ENCODE measurements at regions not wholly inside any gene's neighbourhood (a gene's known extent, or its start where the extent isn't known, plus 50 kb on each side); places are given as distances from the start of the nearest gene placed in this dataset.

DNA sequence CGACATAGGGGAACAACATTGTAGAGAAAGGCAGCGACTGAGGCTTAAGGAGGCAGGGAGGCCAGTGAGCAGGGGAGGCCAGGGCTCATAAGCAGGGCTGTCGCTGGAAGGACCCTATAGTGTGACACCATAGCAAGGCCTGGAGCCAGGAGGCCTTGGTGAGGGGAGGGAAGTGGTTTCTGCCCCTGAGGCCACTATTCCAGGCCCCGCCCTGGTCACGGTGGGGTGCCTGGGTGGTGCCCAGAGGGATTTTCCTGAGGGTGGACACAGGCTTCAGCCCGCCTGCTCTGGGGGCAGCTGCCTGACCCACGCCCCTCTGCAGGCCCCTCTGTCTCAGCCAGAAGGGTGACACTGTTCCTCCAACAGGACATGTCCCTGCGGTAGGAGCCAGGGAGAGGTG lies 147.8 kb upstream of the IQSEC1 start:
- no peak for TF ChIP-seq CTCF (IDR thresholded peaks at IDR 0.05)
- TF ChIP-seq POLR2A (IDR thresholded peaks at IDR 0.05): no peak

Data from Peyer's patch (tissue), 4 donors.